ENCODE measurements at regions not wholly inside any gene's neighbourhood (a gene's known extent, or its start where the extent isn't known, plus 50 kb on each side); places are given as distances from the start of the nearest gene placed in this dataset.
"Not testable (repeated sequence)": the region's sequence is repeated elsewhere in the genome, so short reads cannot be mapped to it uniquely, and the experiment has no call there.

DNA sequence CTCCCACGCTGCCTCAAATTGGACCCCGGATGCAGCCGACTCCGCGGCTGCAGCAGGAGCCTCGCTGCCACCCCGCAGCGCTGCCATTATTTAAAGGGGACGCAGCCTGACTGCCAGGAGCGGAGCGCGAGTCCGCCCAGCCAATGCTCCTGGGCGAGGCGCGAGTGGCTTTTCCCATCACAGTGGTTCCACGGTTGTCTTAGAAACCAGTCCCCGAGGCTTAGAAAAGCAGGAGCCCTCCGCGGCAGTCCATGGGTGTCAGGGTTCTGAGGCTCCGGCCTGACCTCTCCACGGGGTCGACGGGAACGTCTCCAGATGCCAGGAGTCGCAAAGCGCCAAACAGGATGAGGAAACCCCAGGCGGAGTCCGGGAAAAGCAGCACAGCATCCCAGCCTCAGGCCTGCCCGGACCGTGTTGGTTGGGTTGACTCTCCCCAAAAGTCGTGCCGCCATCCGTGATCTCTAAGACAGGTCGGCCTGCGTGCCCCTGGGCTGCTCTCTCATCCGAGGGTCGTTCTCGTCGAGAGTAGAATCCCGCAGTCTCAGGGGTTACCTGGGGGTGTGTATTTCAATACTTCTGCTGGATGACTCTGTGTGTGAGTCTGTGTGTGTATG, 975.8 kb upstream of the DEFB115 start:
- Histone ChIP-seq H3K4me1 (ENCODE audit: control insufficient read depth in 2 of 3, insufficient read depth in 2 of 3, low read depth in 1 of 3, low read length in 3 of 3) (peaks cover 0 to 3% (median 0%) of the 10 kb centered on the region in 3 donors), H3K9ac (ENCODE audit: low read length in 3 of 3) (no peak overlapping the region), H3K36me3 (ENCODE audit: control insufficient read depth in 2 of 3, insufficient read depth in 3 of 3, low read length in 3 of 3) (no peaks in the 10 kb centered on the region), H3K27me3 (ENCODE audit: control insufficient read depth, insufficient read depth, low read length) (no peaks in the 10 kb centered on the region), H3K9me3 (ENCODE audit: control insufficient read depth in 2 of 3, insufficient read depth in 1 of 3, low read length in 3 of 3) (no peaks in the 10 kb centered on the region), H3K27ac (ENCODE audit: low read depth in 2 of 2, low read length in 2 of 2) (no peak overlapping the region), H3K4me3 (ENCODE audit: low read length in 3 of 3) (no peak overlapping the region)
- DNase-seq = no peak
- TF ChIP-seq CTCF (IDR thresholded peaks at IDR 0.05; ENCODE audit: borderline replicate concordance, extremely low read depth, insufficient read depth) = no peak
- no peak for FAIRE-seq
- intact Hi-C loops (cut with DNase I) = no loop called here

GRCh38 chr20:30283476-30284280, 973.8 kb upstream of the DEFB115 start:
- H3K36me3 ChIP-seq (ENCODE audit: control insufficient read depth in 2 of 3, insufficient read depth in 3 of 3, low read length in 3 of 3); H3K9me3 ChIP-seq (ENCODE audit: control insufficient read depth in 2 of 3, insufficient read depth in 1 of 3, low read length in 3 of 3); FAIRE-seq; H3K27me3 ChIP-seq (ENCODE audit: control insufficient read depth, insufficient read depth, low read length); H3K4me1 ChIP-seq (ENCODE audit: control insufficient read depth in 2 of 3, insufficient read depth in 2 of 3, low read depth in 1 of 3, low read length in 3 of 3); intact Hi-C loops (cut with DNase I): not testable (repeated sequence)
- DNase-seq = peak; percentile 80 to 96 (median 92)
- Histone ChIP-seq H3K9ac (ENCODE audit: low read length in 3 of 3) (peak overlapping the region in 2 of 3 donors; percentile 17 to 48), H3K27ac (ENCODE audit: low read depth in 2 of 2, low read length in 2 of 2) (peak overlapping the region in 1 of 2 donors; percentile 48), H3K4me3 (ENCODE audit: low read length in 3 of 3) (peak overlapping the region in 2 of 3 donors; percentile 61 to 69)

DNA sequence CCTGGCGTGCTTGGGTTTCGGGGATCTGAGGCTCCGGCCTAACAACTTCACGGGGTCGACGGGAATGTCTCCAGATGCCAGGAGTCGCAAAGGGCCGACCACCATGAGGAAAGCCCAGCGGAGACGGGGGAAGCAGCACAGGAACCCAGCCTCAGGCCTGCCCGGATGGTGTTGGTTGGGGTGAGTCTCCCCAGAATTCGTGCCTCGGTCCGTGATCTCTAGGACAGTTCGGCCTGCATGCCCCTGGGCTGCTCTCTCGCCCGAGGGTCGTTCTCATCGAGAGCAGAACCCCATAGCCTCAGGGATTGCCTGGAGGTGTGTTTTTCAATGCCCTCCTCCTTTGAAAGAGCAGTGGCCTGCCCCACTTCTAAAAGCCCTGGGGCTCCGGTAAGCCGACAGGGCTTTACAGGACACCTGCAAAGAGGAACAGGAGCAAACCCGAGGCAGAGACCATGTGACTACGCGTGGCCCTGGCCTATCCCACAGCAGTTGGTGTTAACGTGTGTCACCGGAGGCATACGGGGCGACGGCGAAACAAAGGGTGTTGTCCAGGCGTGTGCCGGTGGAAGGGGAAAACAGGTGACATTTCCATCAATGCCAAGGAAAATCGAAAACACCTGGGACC, 973.1 kb upstream of the DEFB115 start:
- intact Hi-C loops (cut with DNase I) = no loop called here
- Histone ChIP-seq H3K9ac (ENCODE audit: low read length in 3 of 3) (peak overlapping the region in 2 of 3 donors; percentile 46 to 48), H3K27me3 (ENCODE audit: control insufficient read depth, insufficient read depth, low read length) (no peaks in the 10 kb centered on the region), H3K27ac (ENCODE audit: low read depth in 2 of 2, low read length in 2 of 2) (peak overlapping the region in 1 of 2 donors; percentile 48), H3K4me3 (ENCODE audit: low read length in 3 of 3) (peak overlapping the region; percentile 20 to 69 (median 61)), H3K9me3 (ENCODE audit: control insufficient read depth in 2 of 3, insufficient read depth in 1 of 3, low read length in 3 of 3) (no peaks in the 10 kb centered on the region), H3K4me1 (ENCODE audit: control insufficient read depth in 2 of 3, insufficient read depth in 2 of 3, low read depth in 1 of 3, low read length in 3 of 3) (peaks cover 0 to 3% (median 0%) of the 10 kb centered on the region in 3 donors), H3K36me3 (ENCODE audit: control insufficient read depth in 2 of 3, insufficient read depth in 3 of 3, low read length in 3 of 3) (no peaks in the 10 kb centered on the region)
- DNase-seq (peak in 2 of 5 donors; percentile 32 to 73), FAIRE-seq (no peak)
- TF ChIP-seq CTCF (IDR thresholded peaks at IDR 0.05; ENCODE audit: borderline replicate concordance, extremely low read depth, insufficient read depth) = no peak

DNA sequence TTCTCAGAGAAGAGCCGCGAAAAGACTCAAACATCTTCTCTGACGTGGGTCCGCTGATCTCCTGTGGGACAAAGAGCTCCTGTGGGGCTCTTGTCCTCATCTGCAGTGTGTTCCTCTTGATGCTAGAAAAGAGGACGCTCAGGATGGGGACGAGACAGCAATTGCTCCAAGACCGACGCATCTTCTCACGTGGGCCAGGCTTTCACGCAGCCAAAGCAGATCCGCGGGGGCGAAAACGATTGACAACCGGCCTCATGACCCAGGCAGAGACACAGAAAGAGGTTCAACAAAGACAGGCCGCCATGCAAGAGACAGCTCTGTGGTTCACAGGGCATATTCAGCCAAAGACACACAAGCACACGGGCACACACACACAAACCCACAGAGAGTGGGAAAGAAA, 971.8 kb upstream of the DEFB115 start:
- no peak overlapping the region for H3K27ac ChIP-seq (ENCODE audit: low read depth in 2 of 2, low read length in 2 of 2)
- H3K4me1 ChIP-seq (ENCODE audit: control insufficient read depth in 2 of 3, insufficient read depth in 2 of 3, low read depth in 1 of 3, low read length in 3 of 3) = peaks cover 0 to 3% (median 0%) of the 10 kb centered on the region in 3 donors
- DNase-seq (peak in 1 of 5 donors; percentile 54), FAIRE-seq (no peak)
- H3K36me3 ChIP-seq (ENCODE audit: control insufficient read depth in 2 of 3, insufficient read depth in 3 of 3, low read length in 3 of 3) = no peaks in the 10 kb centered on the region
- H3K9me3 ChIP-seq (ENCODE audit: control insufficient read depth in 2 of 3, insufficient read depth in 1 of 3, low read length in 3 of 3) = no peaks in the 10 kb centered on the region
- no peak overlapping the region for H3K9ac ChIP-seq (ENCODE audit: low read length in 3 of 3)
- intact Hi-C loops (cut with DNase I) = no loop called here
- TF ChIP-seq CTCF (IDR thresholded peaks at IDR 0.05; ENCODE audit: borderline replicate concordance, extremely low read depth, insufficient read depth) = no peak
- no peak overlapping the region for H3K4me3 ChIP-seq (ENCODE audit: low read length in 3 of 3)
- H3K27me3 ChIP-seq (ENCODE audit: control insufficient read depth, insufficient read depth, low read length) = no peaks in the 10 kb centered on the region

All from kidney (tissue), 13 donors.